GM13977 (cell line): ENCODE measurements at regions not wholly inside any gene's neighbourhood (a gene's known extent, or its start where the extent isn't known, plus 50 kb on each side); places are given as distances from the start of the nearest gene placed in this dataset.

Source experiments
- DNase-seq: peaks from one replicate; pipeline ENCODE4 v3.0.0; 2012; ENCODE audit warnings: low spot score
- in situ Hi-C: fragments of 300-500 bp; cut with MboI; formaldehyde crosslinking; loops from one replicate; pipeline ENCODE4 v1.12.0; 2022; ENCODE audit warnings: low sequenced_read_pairs, low pct_unique_long_range_greater_than_20kb, mixed read lengths, inconsistent platforms; ENCODE audit not compliant: unreplicated experiment
- TF ChIP-seq, protein P1 (sequence below): IDR thresholded peaks from 2 replicates; pipeline ENCODE4 v1.5.1; 2012; ENCODE audit warnings: mild to moderate bottlenecking, control low read depth; ENCODE audit not compliant: insufficient read depth; ENCODE audit errors: extremely low read depth, missing control alignments

DNA sequence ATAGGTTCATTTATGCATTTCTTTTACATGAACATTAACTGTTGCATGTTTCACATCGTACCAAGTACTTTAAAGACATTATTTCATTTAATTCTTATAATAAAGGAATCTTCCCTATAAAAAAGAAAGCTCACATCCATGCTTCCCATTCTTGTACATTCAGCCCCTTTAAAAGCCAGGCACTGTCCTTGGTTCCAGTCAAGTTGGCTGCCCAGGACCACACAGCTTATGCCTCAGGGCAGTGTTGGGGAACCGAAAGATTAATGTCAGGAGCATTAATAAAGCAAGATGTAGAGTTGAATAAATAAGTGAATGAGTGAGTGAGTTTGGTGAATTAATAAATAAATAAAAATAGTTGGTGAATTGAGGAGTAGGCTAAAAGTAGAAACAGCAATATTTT is 409.4 kb upstream of the DAB1 start:
- DNase-seq: no peak
- in situ Hi-C loops: no loop called here
- TF ChIP-seq, protein P1, sequence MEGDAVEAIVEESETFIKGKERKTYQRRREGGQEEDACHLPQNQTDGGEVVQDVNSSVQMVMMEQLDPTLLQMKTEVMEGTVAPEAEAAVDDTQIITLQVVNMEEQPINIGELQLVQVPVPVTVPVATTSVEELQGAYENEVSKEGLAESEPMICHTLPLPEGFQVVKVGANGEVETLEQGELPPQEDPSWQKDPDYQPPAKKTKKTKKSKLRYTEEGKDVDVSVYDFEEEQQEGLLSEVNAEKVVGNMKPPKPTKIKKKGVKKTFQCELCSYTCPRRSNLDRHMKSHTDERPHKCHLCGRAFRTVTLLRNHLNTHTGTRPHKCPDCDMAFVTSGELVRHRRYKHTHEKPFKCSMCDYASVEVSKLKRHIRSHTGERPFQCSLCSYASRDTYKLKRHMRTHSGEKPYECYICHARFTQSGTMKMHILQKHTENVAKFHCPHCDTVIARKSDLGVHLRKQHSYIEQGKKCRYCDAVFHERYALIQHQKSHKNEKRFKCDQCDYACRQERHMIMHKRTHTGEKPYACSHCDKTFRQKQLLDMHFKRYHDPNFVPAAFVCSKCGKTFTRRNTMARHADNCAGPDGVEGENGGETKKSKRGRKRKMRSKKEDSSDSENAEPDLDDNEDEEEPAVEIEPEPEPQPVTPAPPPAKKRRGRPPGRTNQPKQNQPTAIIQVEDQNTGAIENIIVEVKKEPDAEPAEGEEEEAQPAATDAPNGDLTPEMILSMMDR: no peak

DNA sequence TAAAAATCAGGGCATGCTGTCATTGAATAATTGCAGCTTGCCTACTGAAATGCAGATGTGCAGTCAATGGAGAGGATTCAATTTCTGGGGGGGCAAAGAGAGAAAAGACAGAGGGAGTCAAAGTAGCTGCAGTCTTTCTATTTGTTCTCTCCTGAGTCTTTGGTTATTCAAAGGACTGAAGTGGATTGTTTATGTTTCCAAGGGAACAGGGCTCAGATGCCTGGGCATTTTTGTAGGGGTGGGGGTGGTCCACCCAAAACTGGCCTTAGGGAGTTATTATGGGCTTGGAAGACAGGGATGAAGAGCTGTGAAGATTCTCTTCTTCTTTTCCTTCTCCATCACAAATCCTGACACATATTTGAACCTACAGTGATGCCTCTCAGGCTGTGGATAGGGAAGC is 408.8 kb upstream of the DAB1 start:
- TF ChIP-seq, protein P1: no peak
- no peak for DNase-seq
- in situ Hi-C loops: no loop called here

DNA sequence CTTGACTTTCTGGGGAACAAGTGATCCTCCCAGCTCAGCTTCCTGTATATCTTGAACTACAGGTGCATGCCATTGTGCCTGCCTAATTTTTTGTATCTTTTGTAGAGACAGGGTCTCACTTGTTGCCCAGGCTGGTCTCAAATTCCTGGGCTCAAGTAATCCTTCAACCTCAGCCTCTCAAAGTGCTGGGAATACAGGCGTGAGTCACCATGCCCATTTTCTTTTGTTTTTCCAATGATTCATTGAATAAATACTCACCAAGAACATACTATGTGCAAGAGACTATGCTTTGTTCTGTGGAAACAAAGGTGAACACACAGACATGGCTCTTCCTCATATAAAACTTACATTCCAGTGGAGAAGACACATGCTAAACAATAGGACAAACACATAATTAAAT is 407.8 kb upstream of the DAB1 start:
- DNase-seq: no peak
- TF ChIP-seq, protein P1: no peak
- in situ Hi-C loops: no loop called here

DNA sequence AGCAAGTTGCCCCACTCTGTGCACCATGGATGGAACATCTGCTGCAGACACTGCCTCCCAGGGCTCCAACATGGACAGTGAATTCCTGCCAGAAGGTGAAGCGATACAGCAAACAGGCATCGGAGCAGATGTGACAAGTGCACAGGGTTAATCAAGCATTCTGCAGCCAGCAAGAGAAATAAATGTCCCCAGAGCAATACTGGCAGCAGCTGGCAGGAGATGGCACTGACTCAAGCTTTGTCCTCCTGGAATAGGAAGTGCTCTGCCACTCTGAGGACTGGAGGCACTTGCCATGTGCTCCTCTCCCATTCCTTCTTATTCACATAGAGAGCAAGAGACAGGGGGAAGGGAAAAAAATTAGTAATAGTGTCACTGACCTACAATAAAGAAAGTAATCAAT is 402.7 kb upstream of the DAB1 start:
- TF ChIP-seq, protein P1: no peak
- DNase-seq: no peak
- in situ Hi-C loops: no loop called here

DNA sequence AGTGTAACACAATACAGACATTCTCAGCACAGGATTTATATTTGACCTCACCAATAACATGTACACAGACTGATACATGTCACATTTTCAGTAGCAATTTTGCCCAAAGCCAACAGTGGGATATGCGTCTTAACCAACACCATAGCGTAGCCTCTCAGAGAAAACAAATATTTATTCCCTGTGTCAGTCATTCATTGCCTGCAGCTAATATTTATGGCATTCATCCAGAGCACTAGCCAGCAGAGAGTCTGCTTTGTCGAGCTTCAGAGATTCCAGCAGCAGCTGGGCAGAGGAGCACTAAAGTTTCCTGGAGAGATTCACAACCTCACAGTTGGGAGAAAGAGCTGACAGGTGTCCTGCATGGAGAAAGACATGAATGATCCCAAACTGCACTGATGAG is 400.7 kb upstream of the DAB1 start:
- no peak for DNase-seq
- TF ChIP-seq, protein P1: no peak
- in situ Hi-C loops: no loop called here

DNA sequence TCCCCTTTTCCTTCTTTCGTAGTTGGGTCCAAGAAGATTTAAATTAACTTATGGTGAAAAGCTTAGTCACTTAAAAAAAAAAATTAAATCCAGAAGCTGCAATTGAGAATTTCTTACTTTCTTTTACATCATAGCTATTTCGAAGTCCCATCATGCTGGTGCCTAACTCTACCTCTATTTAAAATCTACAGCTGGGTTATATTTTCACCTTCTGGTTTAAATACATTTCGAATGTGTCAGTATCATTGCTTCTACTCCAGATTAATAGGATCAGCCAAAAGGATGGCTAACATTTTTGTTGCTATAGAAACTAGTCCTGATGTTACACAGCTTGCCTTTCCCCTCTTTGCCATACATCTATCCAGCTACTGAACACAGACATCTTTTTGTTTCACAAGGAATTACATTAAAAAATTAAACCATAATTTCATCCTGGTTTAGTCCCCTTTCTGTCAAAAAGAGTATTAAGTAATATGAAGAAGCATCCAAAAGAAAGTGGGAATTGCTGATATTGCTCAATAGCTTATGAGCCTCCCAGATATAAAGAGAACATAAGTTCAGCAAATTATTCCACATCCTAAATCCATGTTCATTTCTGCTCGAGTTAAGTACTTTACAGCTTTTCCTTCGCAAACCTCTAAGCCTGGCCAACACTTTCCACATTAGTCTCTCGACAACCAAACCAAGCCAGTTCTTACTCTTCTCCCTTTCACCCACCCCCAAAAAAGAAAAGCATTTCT is 396.7 kb upstream of the DAB1 start:
- DNase-seq: no peak
- in situ Hi-C loops: no loop called here
- TF ChIP-seq, protein P1: no peak

DNA sequence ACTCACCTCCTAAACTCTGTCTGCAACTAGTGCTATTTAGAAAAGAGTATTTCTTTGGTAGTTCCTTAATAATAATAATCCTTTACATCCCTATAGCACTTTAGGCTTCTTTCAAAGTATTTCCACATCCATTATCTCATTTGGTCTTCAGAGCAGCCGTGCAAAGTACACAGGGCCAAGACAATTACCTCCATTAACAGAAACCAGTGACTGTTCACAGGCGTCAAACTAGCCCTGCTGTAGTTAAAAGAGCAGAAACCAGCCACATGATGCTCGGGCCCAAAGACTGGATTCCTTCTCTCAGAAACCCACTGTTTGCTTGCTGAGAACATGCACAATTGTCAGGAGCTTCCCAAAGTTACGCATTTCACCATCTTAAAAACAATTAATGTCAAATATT is 396.0 kb upstream of the DAB1 start:
- in situ Hi-C loops: no loop called here
- TF ChIP-seq, protein P1: no peak
- DNase-seq: no peak
